ENCODE measurements at regions not wholly inside any gene's neighbourhood (a gene's known extent, or its start where the extent isn't known, plus 50 kb on each side); places are given as distances from the start of the nearest gene placed in this dataset.

- H3K27ac Mint-ChIP-seq: peak overlapping the region in 1 of 2 donors; percentile 69
- ATAC-seq (peak; percentile 99 to 100), DNase-seq (ENCODE audit: low spot score in 2 of 2) (peak; percentile 70 to 73)
- H3K9me3 Mint-ChIP-seq: peaks cover 0 to 14% of the 10 kb centered on the region in 2 donors
- peaks cover 0 to 4% of the 10 kb centered on the region in 2 donors for H3K36me3 Mint-ChIP-seq
Observed at GRCh38 chr15:100703032-100703578, 100.7 kb downstream of the ASB7 start.

- ATAC-seq (no peak), DNase-seq (ENCODE audit: low spot score in 2 of 2) (no peak)
- peaks cover 0 to 4% of the 10 kb centered on the region in 2 donors for H3K36me3 Mint-ChIP-seq
- H3K27ac Mint-ChIP-seq: peak overlapping the region in 1 of 2 donors; percentile 69
- peaks cover 0 to 14% of the 10 kb centered on the region in 2 donors for H3K9me3 Mint-ChIP-seq
Observed at GRCh38 chr15:100703671-100704070, 101.3 kb downstream of the ASB7 start.

- Mint-ChIP-seq H3K9me3 (peaks cover 0 to 14% of the 10 kb centered on the region in 2 donors), H3K27ac (no peak overlapping the region), H3K36me3 (peaks cover 0 to 5% of the 10 kb centered on the region in 2 donors)
- ATAC-seq (no peak), DNase-seq (ENCODE audit: low spot score in 2 of 2) (no peak)
Observed at GRCh38 chr15:100704281-100705055, 102.1 kb downstream of the ASB7 start.

- DNase-seq (ENCODE audit: low spot score in 2 of 2): no peak
- Mint-ChIP-seq H3K9me3 (peaks cover 6 to 19% of the 10 kb centered on the region in 2 donors), H3K36me3 (peaks cover 0 to 11% of the 10 kb centered on the region in 2 donors), H3K27ac (no peak overlapping the region)
- no peak for ATAC-seq
Observed at GRCh38 chr15:100705065-100705464, 102.7 kb downstream of the ASB7 start.

- no peak for ATAC-seq
- no peak overlapping the region for H3K27ac Mint-ChIP-seq
- peaks cover 0 to 16% of the 10 kb centered on the region in 2 donors for H3K36me3 Mint-ChIP-seq
- peaks cover 8 to 22% of the 10 kb centered on the region in 2 donors for H3K9me3 Mint-ChIP-seq
- DNase-seq (ENCODE audit: low spot score in 2 of 2): no peak
Observed at GRCh38 chr15:100705841-100706240, 103.5 kb downstream of the ASB7 start.

- Mint-ChIP-seq H3K9me3 (peaks cover 8 to 22% of the 10 kb centered on the region in 2 donors), H3K36me3 (peaks cover 0 to 16% of the 10 kb centered on the region in 2 donors), H3K27ac (no peak overlapping the region)
- DNase-seq (ENCODE audit: low spot score in 2 of 2): no peak
- no peak for ATAC-seq
Observed at GRCh38 chr15:100707229-100707628, 104.8 kb downstream of the ASB7 start.

GRCh38 chr15:100708916-100709315 lies 106.5 kb downstream of the ASB7 start:
- DNase-seq (ENCODE audit: low spot score in 2 of 2): no peak
- Mint-ChIP-seq H3K27ac (no peak overlapping the region), H3K9me3 (peaks cover 8 to 22% of the 10 kb centered on the region in 2 donors), H3K36me3 (peaks cover 0 to 16% of the 10 kb centered on the region in 2 donors)
- no peak for ATAC-seq

GRCh38 chr15:100710222-100710621 lies 107.8 kb downstream of the ASB7 start:
- ATAC-seq: no peak
- Mint-ChIP-seq H3K27ac (no peak overlapping the region), H3K36me3 (peaks cover 0 to 16% of the 10 kb centered on the region in 2 donors), H3K9me3 (peaks cover 8 to 17% of the 10 kb centered on the region in 2 donors)
- no peak for DNase-seq (ENCODE audit: low spot score in 2 of 2)

GRCh38 chr15:100710744-100711515 lies 108.5 kb downstream of the ASB7 start:
- H3K27ac Mint-ChIP-seq: no peak overlapping the region
- H3K36me3 Mint-ChIP-seq: peaks cover 0 to 16% of the 10 kb centered on the region in 2 donors
- ATAC-seq (no peak), DNase-seq (ENCODE audit: low spot score in 2 of 2) (no peak)
- H3K9me3 Mint-ChIP-seq: peaks cover 8 to 17% of the 10 kb centered on the region in 2 donors

- peaks cover 8 to 17% of the 10 kb centered on the region in 2 donors for H3K9me3 Mint-ChIP-seq
- no peak overlapping the region for H3K27ac Mint-ChIP-seq
- ATAC-seq (no peak), DNase-seq (ENCODE audit: low spot score in 2 of 2) (no peak)
- peaks cover 0 to 16% of the 10 kb centered on the region in 2 donors for H3K36me3 Mint-ChIP-seq
Observed at GRCh38 chr15:100711516-100712021, 109.2 kb downstream of the ASB7 start.

- peaks cover 8 to 16% of the 10 kb centered on the region in 2 donors for H3K9me3 Mint-ChIP-seq
- peaks cover 0 to 16% of the 10 kb centered on the region in 2 donors for H3K36me3 Mint-ChIP-seq
- no peak overlapping the region for H3K27ac Mint-ChIP-seq
- ATAC-seq (no peak), DNase-seq (ENCODE audit: low spot score in 2 of 2) (no peak)
Observed at GRCh38 chr15:100712226-100712625, 109.8 kb downstream of the ASB7 start.

- Mint-ChIP-seq H3K9me3 (peaks cover 8% of the 10 kb centered on the region in 2 donors), H3K27ac (no peak overlapping the region), H3K36me3 (peaks cover 0 to 12% of the 10 kb centered on the region in 2 donors)
- DNase-seq (ENCODE audit: low spot score in 2 of 2) (no peak), ATAC-seq (no peak)
Observed at GRCh38 chr15:100713163-100713867, 110.9 kb downstream of the ASB7 start.

GRCh38 chr15:100714034-100714748 lies 111.8 kb downstream of the ASB7 start:
- Mint-ChIP-seq H3K9me3 (peaks cover 8% of the 10 kb centered on the region in 2 donors), H3K36me3 (peaks cover 0 to 12% of the 10 kb centered on the region in 2 donors), H3K27ac (no peak overlapping the region)
- no peak for ATAC-seq
- no peak for DNase-seq (ENCODE audit: low spot score in 2 of 2)

- Mint-ChIP-seq H3K36me3 (peaks cover 0 to 7% of the 10 kb centered on the region in 2 donors), H3K9me3 (peaks cover 4% of the 10 kb centered on the region in 2 donors), H3K27ac (no peak overlapping the region)
- ATAC-seq: no peak
- no peak for DNase-seq (ENCODE audit: low spot score in 2 of 2)
Observed at GRCh38 chr15:100714749-100715342, 112.5 kb downstream of the ASB7 start.

Data from activated naive CD4-positive, alpha-beta T cell treated with anti-CD3 and anti-CD28 coated beads, Interleukin-2, amount 50 U/mL, for 72 hours (primary cell).